ENCODE measurements at regions not wholly inside any gene's neighbourhood (a gene's known extent, or its start where the extent isn't known, plus 50 kb on each side); places are given as distances from the start of the nearest gene placed in this dataset.

GRCh38 chr1:29925058-29925457 lies 688.7 kb downstream of the PTPRU start (continued):
- no peak for TF ChIP-seq NPAS2 (CRISPR knock-in tag; IDR thresholded peaks at IDR 0.05; ENCODE audit: borderline replicate concordance)
- no peak for TF ChIP-seq SOX5 (CRISPR knock-in tag; IDR thresholded peaks at IDR 0.05; ENCODE audit: borderline replicate concordance)
- no peak for TF ChIP-seq YY1 (IDR thresholded peaks at IDR 0.05; ENCODE audit: insufficient read depth, insufficient replicate concordance, low read depth, low read length)
- no peak for TF ChIP-seq ZNF503 (CRISPR knock-in tag; IDR thresholded peaks at IDR 0.05)

GRCh38 chr1:29924017-29924431 lies 687.7 kb downstream of the PTPRU start:
- WGBS (ENCODE audit: low lambda C conversion rate): 0% methylated on average over 2 of the region's 2 CpGs
- in situ Hi-C loops (cut with HindIII; ENCODE audit: extremely low pct_ligation_motif_present, low pct_unique_long_range_greater_than_20kb) (no loop called here), intact Hi-C loops (cut with micrococcal nuclease; ENCODE audit: unreplicated experiment) (no loop called here)
- Histone ChIP-seq H3K4me3 (replicated peaks in 1 of 3; ENCODE audit: insufficient read depth in 1 of 3, low read depth in 2 of 3, low read length in 3 of 3) (no peak overlapping the region), H2AFZ (ENCODE audit: low read length) (no peak overlapping the region), H3K9ac (ENCODE audit: insufficient read depth, low read depth, low read length) (no peak overlapping the region), H3K36me3 (replicated peaks in 1 of 2; ENCODE audit: control insufficient read depth in 1 of 2, insufficient read depth in 2 of 2, low read length in 2 of 2) (no peaks in the 10 kb centered on the region), H3K27me3 (ENCODE audit: control insufficient read depth in 1 of 2, insufficient read depth in 2 of 2, low read length in 2 of 2) (peaks cover 2 to 4% of the 10 kb centered on the region in 2 experiments; a peak in 3 of 5 replicates), H3K4me1 (ENCODE audit: insufficient read depth, low read length) (no peaks in the 10 kb centered on the region), H3K79me2 (ENCODE audit: insufficient read depth, low read length) (no peaks in the 10 kb centered on the region), H3K27ac (ENCODE audit: extremely low read length, insufficient read depth, low read length) (no peak overlapping the region), H3K9me3 (ENCODE audit: low read length) (no peaks in the 10 kb centered on the region), H3K4me2 (ENCODE audit: low read depth, low read length) (no peak overlapping the region), H4K20me1 (ENCODE audit: insufficient read depth, low read length) (no peaks in the 10 kb centered on the region)
- DNase-seq (ENCODE audit: low spot score): no peak
- ChIA-PET POLR2A (no interaction called here), CTCF (ENCODE audit: low intra/inter-chr PET ratio, low total read pairs) (no interaction called here)
- no peak for ATAC-seq
- no TSS peak for BruUV-seq (replicated peaks)
- FAIRE-seq: no peak
- TF ChIP-seq NFE2 (CRISPR knock-in tag; IDR thresholded peaks at IDR 0.05) (no peak), U2AF2 (IDR thresholded peaks at IDR 0.05; ENCODE audit: low read depth, low read length) (no peak), ELK4 (CRISPR knock-in tag; IDR thresholded peaks at IDR 0.05; ENCODE audit: borderline replicate concordance) (no peak), AGO2 (optimal IDR thresholded peaks at IDR 0.05; ENCODE audit: low read depth, low read length) (no peak), ATF7 (IDR thresholded peaks at IDR 0.05) (no peak), ATF7 (CRISPR knock-in tag; IDR thresholded peaks at IDR 0.05) (no peak), HMG20A (CRISPR knock-in tag; IDR thresholded peaks at IDR 0.05; ENCODE audit: borderline replicate concordance) (no peak)
